IPS-20b (cell line): ENCODE measurements at regions not wholly inside any gene's neighbourhood (a gene's known extent, or its start where the extent isn't known, plus 50 kb on each side); places are given as distances from the start of the nearest gene placed in this dataset.
"Not testable (repeated sequence)": the region's sequence is repeated elsewhere in the genome, so short reads cannot be mapped to it uniquely, and the experiment has no call there.

Experiments
- H3K27ac ChIP-seq: one replicate; pipeline ENCODE4 v1.5.1; 2013; ENCODE audit warnings: low read length
- H3K27me3 ChIP-seq: 2 replicates; pipeline ENCODE4 v1.6.1; 2013; ENCODE audit warnings: mild to moderate bottlenecking, low read length, inconsistent platforms; ENCODE audit not compliant: insufficient read depth
- H3K36me3 ChIP-seq: 2 replicates; pipeline ENCODE4 v1.6.1; 2013; ENCODE audit warnings: low read depth, mild to moderate bottlenecking, inconsistent platforms, low read length, moderate library complexity; ENCODE audit not compliant: insufficient read depth
- H3K4me1 ChIP-seq: 2 replicates; pipeline ENCODE4 v1.6.1; 2013; ENCODE audit warnings: mild to moderate bottlenecking, control low read depth, inconsistent platforms, low read length, moderate library complexity; ENCODE audit not compliant: insufficient read depth
- H3K4me3 ChIP-seq: 2 replicates; pipeline ENCODE4 v1.5.1; 2013; ENCODE audit warnings: mild to moderate bottlenecking, low read length, inconsistent platforms
- H3K9ac ChIP-seq: 2 replicates; pipeline ENCODE4 v1.6.1; 2013; ENCODE audit warnings: low read depth, mild to moderate bottlenecking, inconsistent platforms, low read length, moderate library complexity
- H3K9me3 ChIP-seq: 2 replicates; pipeline ENCODE4 v1.6.1; 2013; ENCODE audit warnings: mild to moderate bottlenecking, low read depth, low read length, inconsistent platforms; ENCODE audit not compliant: insufficient read depth

DNA sequence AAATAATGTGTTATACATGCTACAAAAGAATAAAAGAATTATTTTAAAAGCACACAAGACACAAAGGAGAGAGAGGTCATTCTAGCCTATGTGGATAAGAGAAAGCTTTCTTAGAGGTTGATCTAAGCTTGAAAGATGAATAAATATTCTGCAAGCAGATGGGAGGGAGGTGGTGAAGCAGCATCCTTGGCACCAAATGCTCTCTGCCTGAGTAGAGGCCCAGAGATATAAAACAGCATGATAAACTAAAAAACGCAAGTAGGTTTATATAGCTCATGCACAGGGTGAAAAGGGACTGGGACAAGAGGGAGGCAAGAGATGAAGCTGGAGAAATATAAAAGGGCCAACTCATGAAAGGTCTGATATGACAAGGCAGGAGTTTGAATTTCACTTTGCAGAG is 283.2 kb upstream of the POU5F2 start:
- peaks cover 3% of the 10 kb centered on the region; the same call in 1 of the 2 replicates for H3K9me3 ChIP-seq
- H3K4me1 ChIP-seq: peaks cover 12% of the 10 kb centered on the region; the same call in 1 of the 2 replicates
- no peak overlapping the region for H3K4me3 ChIP-seq
- H3K36me3 ChIP-seq: no peaks in the 10 kb centered on the region
- H3K9ac ChIP-seq: no peak overlapping the region
- no peaks in the 10 kb centered on the region for H3K27me3 ChIP-seq
- H3K27ac ChIP-seq: no peak overlapping the region

GRCh38 chr5:94024101-94024500 is 282.7 kb upstream of the POU5F2 start:
- H3K27me3 ChIP-seq: no peaks in the 10 kb centered on the region
- no peak overlapping the region for H3K9ac ChIP-seq

DNA sequence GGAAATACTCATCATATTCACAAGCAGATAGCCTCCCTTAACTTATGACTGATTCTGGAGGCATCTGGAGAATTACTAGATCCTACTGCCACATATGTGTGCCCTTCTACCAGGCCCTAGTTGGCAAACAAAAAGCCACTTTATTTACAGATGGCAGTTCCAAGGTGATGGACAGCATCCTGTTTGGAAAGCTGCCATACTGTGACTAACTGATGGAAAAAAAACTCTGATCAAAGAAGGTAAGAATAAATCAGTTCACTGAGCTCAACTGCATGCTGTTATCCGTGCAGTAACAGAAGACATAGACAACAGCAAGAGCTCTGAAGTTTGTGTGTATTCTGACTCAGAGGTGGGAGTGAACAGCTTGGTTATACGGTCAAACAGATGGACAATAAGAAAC is 279.8 kb upstream of the POU5F2 start:
- Histone ChIP-seq H3K9me3 (peaks cover 7% of the 10 kb centered on the region; the same call in 1 of the 2 replicates), H3K9ac (no peak overlapping the region), H3K4me1 (no peaks in the 10 kb centered on the region), H3K27ac (no peak overlapping the region), H3K27me3 (no peaks in the 10 kb centered on the region), H3K4me3 (no peak overlapping the region), H3K36me3 (no peaks in the 10 kb centered on the region)

More at GRCh38 chr5:94024101-94024500, 282.7 kb upstream of the POU5F2 start:
- peaks cover 12% of the 10 kb centered on the region; the same call in 1 of the 2 replicates for H3K4me1 ChIP-seq
- H3K4me3 ChIP-seq: no peak overlapping the region
- H3K9me3 ChIP-seq: peaks cover 3% of the 10 kb centered on the region; the same call in 1 of the 2 replicates
- H3K36me3 ChIP-seq: no peaks in the 10 kb centered on the region
- H3K27ac ChIP-seq: no peak overlapping the region

DNA sequence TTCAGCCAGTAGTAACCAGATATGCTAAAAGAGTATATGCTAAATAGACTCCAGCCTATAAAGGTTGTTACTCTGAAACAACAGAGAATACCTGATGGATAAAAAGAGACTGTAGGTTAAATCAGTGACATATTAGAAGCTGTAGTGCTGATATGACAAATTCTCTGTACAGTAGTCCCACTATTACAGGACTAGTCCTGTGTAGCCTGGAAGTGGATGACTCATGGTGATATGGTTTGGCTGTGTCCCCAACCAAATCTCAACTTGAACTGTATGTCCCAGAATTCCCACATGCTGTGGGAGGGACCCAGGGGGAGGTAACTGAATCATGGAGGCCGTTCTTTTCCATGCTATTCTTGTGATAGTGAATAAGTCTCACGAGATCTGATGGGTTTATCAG is 276.2 kb upstream of the POU5F2 start:
- no peak overlapping the region for H3K9ac ChIP-seq
- no peaks in the 10 kb centered on the region for H3K4me1 ChIP-seq
- H3K4me3 ChIP-seq: no peak overlapping the region
- peaks cover 7% of the 10 kb centered on the region for H3K9me3 ChIP-seq
- no peak overlapping the region for H3K27ac ChIP-seq
- H3K36me3 ChIP-seq: no peaks in the 10 kb centered on the region
- H3K27me3 ChIP-seq: no peaks in the 10 kb centered on the region

DNA sequence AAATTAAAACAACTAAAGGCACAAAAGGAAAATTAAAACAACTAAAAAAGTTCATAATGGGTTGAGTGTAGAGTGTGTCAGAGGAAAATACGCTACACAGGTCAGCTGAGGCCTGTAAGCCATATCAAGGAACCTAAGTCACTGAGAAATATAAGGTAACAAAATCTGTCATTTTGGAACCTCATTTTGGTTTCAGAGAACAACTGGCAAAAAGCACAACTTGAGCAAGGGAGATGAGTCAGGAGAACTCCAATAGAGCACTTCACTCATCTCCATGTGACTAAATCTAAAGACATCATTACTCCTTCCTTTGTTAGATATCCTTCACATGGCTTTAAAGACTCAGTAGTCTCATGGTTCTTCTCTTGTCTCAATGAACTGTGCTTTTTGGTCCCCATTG is 269.4 kb upstream of the POU5F2 start:
- Histone ChIP-seq H3K27ac (no peak overlapping the region), H3K9ac (no peak overlapping the region), H3K36me3 (no peaks in the 10 kb centered on the region), H3K9me3 (no peaks in the 10 kb centered on the region; the same call in 1 of the 2 replicates), H3K4me3 (no peak overlapping the region), H3K27me3 (no peaks in the 10 kb centered on the region), H3K4me1 (no peaks in the 10 kb centered on the region)

GRCh38 chr5:94009161-94009560 is 267.8 kb upstream of the POU5F2 start:
- Histone ChIP-seq H3K4me3 (no peak overlapping the region), H3K36me3 (no peaks in the 10 kb centered on the region), H3K27me3 (no peaks in the 10 kb centered on the region), H3K9me3 (no peaks in the 10 kb centered on the region), H3K27ac (no peak overlapping the region), H3K9ac (no peak overlapping the region), H3K4me1 (no peaks in the 10 kb centered on the region)

- no peaks in the 10 kb centered on the region for H3K4me1 ChIP-seq
- no peak overlapping the region for H3K27ac ChIP-seq
- H3K4me3 ChIP-seq: no peak overlapping the region
- H3K27me3 ChIP-seq: no peaks in the 10 kb centered on the region
- H3K36me3 ChIP-seq: no peaks in the 10 kb centered on the region
- no peaks in the 10 kb centered on the region for H3K9me3 ChIP-seq
- no peak overlapping the region for H3K9ac ChIP-seq
Observed at GRCh38 chr5:93998951-93999455, 257.6 kb upstream of the POU5F2 start.

GRCh38 chr5:93997562-93997961 is 256.2 kb upstream of the POU5F2 start:
- Histone ChIP-seq H3K9ac (no peak overlapping the region), H3K4me3 (no peak overlapping the region), H3K27me3 (no peaks in the 10 kb centered on the region), H3K9me3 (no peaks in the 10 kb centered on the region), H3K4me1 (no peaks in the 10 kb centered on the region), H3K36me3 (no peaks in the 10 kb centered on the region), H3K27ac (no peak overlapping the region)

- no peaks in the 10 kb centered on the region for H3K36me3 ChIP-seq
- no peaks in the 10 kb centered on the region for H3K9me3 ChIP-seq
- H3K9ac ChIP-seq: no peak overlapping the region
- H3K4me3 ChIP-seq: no peak overlapping the region
- no peaks in the 10 kb centered on the region for H3K4me1 ChIP-seq
- no peak overlapping the region for H3K27ac ChIP-seq
- no peaks in the 10 kb centered on the region for H3K27me3 ChIP-seq
Observed at GRCh38 chr5:93995126-93995621, 253.8 kb upstream of the POU5F2 start.

DNA sequence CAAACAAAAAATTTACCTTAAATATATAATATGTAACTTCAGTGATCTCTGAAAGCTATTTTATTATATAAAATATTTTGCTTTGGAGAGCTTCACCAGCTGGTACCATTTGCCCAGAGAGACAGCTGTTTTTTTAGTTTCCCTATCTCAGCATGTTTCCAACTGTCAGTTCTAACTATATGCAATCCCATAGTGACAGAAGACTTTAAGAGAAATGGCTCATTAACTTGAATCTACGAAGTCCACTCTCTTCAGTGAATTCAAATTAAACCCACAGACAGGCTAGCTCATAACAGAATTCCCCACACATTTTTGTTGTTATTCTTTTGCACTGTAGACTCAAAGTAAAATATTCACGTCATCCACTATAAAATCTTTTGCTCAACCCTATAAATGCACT is 251.8 kb upstream of the POU5F2 start:
- Histone ChIP-seq H3K4me1 (no peaks in the 10 kb centered on the region), H3K9ac (no peak overlapping the region), H3K4me3 (no peak overlapping the region), H3K27me3 (no peaks in the 10 kb centered on the region), H3K9me3 (no peaks in the 10 kb centered on the region), H3K36me3 (no peaks in the 10 kb centered on the region), H3K27ac (no peak overlapping the region)

DNA sequence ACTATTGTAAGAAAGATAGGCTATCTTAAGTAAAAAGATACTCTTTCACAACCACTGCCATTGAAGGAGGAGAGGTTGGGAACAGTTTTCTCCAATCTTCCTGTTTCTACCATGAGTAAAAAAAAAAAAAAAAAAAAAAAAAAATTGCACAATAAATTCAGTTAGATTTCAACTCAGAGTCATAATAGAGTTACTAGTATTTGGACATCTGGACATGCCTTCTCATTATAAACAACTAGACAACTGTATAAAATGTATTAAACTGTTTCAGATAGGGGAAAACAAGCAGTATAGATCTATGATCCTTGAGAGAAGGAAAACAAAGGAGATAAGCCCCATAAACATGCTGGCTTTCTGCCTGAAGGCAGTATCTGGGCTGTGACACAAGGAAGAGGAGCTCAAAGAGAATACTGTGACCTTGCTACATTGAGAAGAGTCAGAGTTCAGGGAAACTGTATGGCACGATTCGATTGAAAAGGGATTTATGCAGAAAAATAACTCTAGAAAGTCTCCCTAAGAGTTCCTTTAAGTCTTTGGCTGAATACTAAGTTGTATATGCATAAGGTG is 249.2 kb upstream of the POU5F2 start:
- Histone ChIP-seq H3K27me3 (no peaks in the 10 kb centered on the region), H3K4me1 (no peaks in the 10 kb centered on the region), H3K9me3 (no peaks in the 10 kb centered on the region), H3K4me3 (no peak overlapping the region), H3K9ac (no peak overlapping the region), H3K27ac (no peak overlapping the region), H3K36me3 (no peaks in the 10 kb centered on the region)

DNA sequence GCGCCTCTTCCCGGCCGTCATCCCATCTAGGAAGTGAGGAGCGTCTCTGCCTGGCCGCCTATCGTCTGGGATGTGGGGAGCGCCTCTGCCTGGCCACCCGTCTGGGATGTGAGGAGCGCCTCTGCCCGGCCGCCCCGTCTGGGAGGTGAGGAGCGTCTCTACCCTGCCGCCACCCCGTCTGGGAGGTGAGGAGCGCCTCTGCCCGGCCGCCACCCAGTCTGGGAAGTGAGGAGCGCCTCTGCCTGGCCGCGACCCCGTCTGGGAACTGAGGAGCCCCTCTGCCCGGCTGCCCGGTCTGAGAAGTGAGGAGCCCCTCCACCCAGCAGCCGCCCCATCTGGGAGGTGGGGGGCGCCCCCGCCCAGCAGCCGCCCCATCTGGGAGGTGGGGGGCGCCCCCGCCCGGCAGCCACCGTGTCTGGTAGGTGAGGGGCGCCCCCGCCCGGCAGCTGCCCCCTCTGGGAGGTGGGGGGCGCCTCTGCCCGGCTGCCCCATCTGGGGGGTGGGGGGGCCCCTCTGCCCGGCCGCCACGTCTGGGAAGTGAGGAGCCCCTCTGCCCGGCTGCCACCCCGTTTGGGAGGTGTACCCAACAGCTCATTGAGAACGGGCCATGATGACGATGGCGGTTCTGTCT is 244.7 kb upstream of the POU5F2 start:
- not testable (repeated sequence) for H3K27me3 ChIP-seq, H3K27ac ChIP-seq, H3K36me3 ChIP-seq, H3K9ac ChIP-seq, H3K4me3 ChIP-seq, H3K9me3 ChIP-seq, H3K4me1 ChIP-seq
